GM21447 (cell line): ENCODE measurements at regions not wholly inside any gene's neighbourhood (a gene's known extent, or its start where the extent isn't known, plus 50 kb on each side); places are given as distances from the start of the nearest gene placed in this dataset.

Experiments
- ATAC-seq: cut with Tn5 transposase; IDR thresholded peaks from one replicate; pipeline ENCODE4 v1.9.1; 2021; ENCODE audit not compliant: unreplicated experiment

GRCh38 chr3:107428051-107428858 is 51.0 kb downstream of the CCDC54 start:
- no peak for ATAC-seq

- ATAC-seq = peak; percentile 60
Measured at GRCh38 chr3:107429320-107430181, 52.3 kb downstream of the CCDC54 start.

- ATAC-seq = no peak
Measured at GRCh38 chr3:107430214-107430995, 53.2 kb downstream of the CCDC54 start.

- ATAC-seq = peak; percentile 34
Measured at GRCh38 chr3:107430996-107431245, 53.7 kb downstream of the CCDC54 start.

- peak; percentile 50 for ATAC-seq
Measured at GRCh38 chr3:107431246-107432012, 54.2 kb downstream of the CCDC54 start.

GRCh38 chr3:107432013-107432515 is 54.8 kb downstream of the CCDC54 start:
- ATAC-seq = no peak

- no peak for ATAC-seq
Measured at GRCh38 chr3:107432646-107433045, 55.4 kb downstream of the CCDC54 start.

- ATAC-seq = no peak
Measured at GRCh38 chr3:107436029-107436428, 58.8 kb downstream of the CCDC54 start.

GRCh38 chr3:107438671-107439070 is 61.4 kb downstream of the CCDC54 start:
- ATAC-seq = no peak

- ATAC-seq = no peak
Measured at GRCh38 chr3:107441617-107442016, 64.4 kb downstream of the CCDC54 start.

- ATAC-seq = no peak
Measured at GRCh38 chr3:107443461-107443860, 66.2 kb downstream of the CCDC54 start.

GRCh38 chr3:107446706-107447105 is 69.5 kb downstream of the CCDC54 start:
- ATAC-seq = no peak

- no peak for ATAC-seq
Measured at GRCh38 chr3:107450254-107450893, 72.4 kb upstream of the BBX start.

- ATAC-seq = no peak
Measured at GRCh38 chr3:107452436-107452835, 70.3 kb upstream of the BBX start.

GRCh38 chr3:107453504-107453903 is 69.3 kb upstream of the BBX start:
- ATAC-seq = no peak

- no peak for ATAC-seq
Measured at GRCh38 chr3:107455621-107456020, 67.1 kb upstream of the BBX start.

- ATAC-seq = no peak
Measured at GRCh38 chr3:107456501-107456900, 66.3 kb upstream of the BBX start.

- ATAC-seq = no peak
Measured at GRCh38 chr3:107458871-107459270, 63.9 kb upstream of the BBX start.

- no peak for ATAC-seq
Measured at GRCh38 chr3:107461721-107462120, 61.0 kb upstream of the BBX start.

GRCh38 chr3:107464037-107464436 is 58.7 kb upstream of the BBX start:
- no peak for ATAC-seq
